WERI-Rb-1 (cell line): ENCODE measurements at regions not wholly inside any gene's neighbourhood (a gene's known extent, or its start where the extent isn't known, plus 50 kb on each side); places are given as distances from the start of the nearest gene placed in this dataset.

Source experiments
- DNase-seq: peaks from one replicate; pipeline ENCODE4 v3.0.0-alpha.2; 2020
- H3K27ac ChIP-seq: fragments of 250-450 bp; sonication (Bioruptor Pico); 2 replicates; pipeline ENCODE4 v1.5.1; 2020; ENCODE audit warnings: mild to moderate bottlenecking, moderate library complexity
- H3K27me3 ChIP-seq: fragments of 250-450 bp; sonication (Bioruptor Pico); 2 replicates; pipeline ENCODE4 v1.5.1; 2021; ENCODE audit warnings: mild to moderate bottlenecking, low read depth, moderate library complexity; ENCODE audit not compliant: insufficient read depth, severe bottlenecking
- H3K36me3 ChIP-seq: fragments of 250-450 bp; sonication (Bioruptor Pico); 2 replicates; pipeline ENCODE4 v1.5.1; 2020; ENCODE audit warnings: mild to moderate bottlenecking, moderate library complexity
- H3K4me3 ChIP-seq: 2 replicates; pipeline ENCODE4 v1.5.1; 2011; ENCODE audit warnings: low read depth, mild to moderate bottlenecking, control low read depth, low read length
- H3K9me3 ChIP-seq: fragments of 250-450 bp; sonication (Bioruptor Pico); 2 replicates; pipeline ENCODE4 v1.5.1; 2021; ENCODE audit warnings: mild to moderate bottlenecking, moderate library complexity; ENCODE audit not compliant: severe bottlenecking
- CTCF ChIP-seq: IDR thresholded peaks from 2 replicates; pipeline ENCODE4 v1.5.1; 2011; ENCODE audit warnings: low read depth, mild to moderate bottlenecking, control low read depth, inconsistent platforms, low read length

- TF ChIP-seq CTCF: no peak
Observed at GRCh38 chr22:49047447-49047846, 780.2 kb downstream of the BRD1 start.

DNA sequence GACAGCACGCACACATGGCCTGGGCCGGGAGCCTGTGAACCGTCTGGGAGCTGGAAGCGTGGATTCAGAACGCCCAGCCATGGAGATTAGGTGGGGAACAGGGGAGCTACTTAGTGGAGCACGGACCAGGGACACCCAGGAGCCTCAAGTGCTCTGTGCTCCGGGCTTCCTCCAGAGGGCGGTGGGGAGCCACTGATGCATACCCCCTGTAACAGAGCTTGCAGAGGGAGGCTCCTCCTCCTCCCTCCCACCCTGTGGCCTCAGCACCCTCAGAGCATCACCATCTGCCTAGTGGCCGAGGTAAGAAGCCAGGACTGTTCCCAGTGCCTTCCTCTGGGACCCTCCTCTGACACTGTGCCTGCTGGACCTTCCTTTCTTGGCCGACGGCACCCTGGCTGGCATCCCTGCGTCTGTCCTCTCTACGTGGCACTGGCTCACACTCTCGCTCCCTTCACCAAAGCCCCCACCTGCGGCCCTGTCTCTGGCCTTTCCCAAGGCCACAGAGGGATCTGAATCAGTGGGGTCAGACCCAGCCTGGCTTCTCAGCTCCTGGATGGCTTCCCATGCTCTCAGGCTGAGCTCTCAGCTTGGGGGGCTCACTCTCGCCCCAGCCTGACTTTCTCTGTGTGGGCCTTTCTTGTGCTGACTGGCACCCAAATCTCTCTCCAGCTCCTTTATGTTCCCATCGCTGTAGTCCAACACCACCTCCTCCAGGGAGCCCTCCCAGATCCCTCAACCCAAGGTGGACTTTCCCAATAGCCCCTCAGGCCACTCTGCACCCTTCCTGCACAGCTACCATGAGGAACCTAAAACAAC is 780.9 kb downstream of the BRD1 start:
- no peaks in the 10 kb centered on the region for H3K27me3 ChIP-seq
- DNase-seq: peak; percentile 94
- no peaks in the 10 kb centered on the region for H3K36me3 ChIP-seq
- peak; percentile 98 for TF ChIP-seq CTCF
- H3K4me3 ChIP-seq: no peak overlapping the region
- H3K9me3 ChIP-seq: no peaks in the 10 kb centered on the region
- peak overlapping the region; percentile 26; the same call in 1 of the 2 replicates for H3K27ac ChIP-seq

More at GRCh38 chr22:49047447-49047846, 780.2 kb downstream of the BRD1 start:
- Histone ChIP-seq H3K27ac (no peak overlapping the region), H3K4me3 (no peak overlapping the region), H3K36me3 (no peaks in the 10 kb centered on the region), H3K9me3 (no peaks in the 10 kb centered on the region), H3K27me3 (no peaks in the 10 kb centered on the region)
- DNase-seq: no peak

DNA sequence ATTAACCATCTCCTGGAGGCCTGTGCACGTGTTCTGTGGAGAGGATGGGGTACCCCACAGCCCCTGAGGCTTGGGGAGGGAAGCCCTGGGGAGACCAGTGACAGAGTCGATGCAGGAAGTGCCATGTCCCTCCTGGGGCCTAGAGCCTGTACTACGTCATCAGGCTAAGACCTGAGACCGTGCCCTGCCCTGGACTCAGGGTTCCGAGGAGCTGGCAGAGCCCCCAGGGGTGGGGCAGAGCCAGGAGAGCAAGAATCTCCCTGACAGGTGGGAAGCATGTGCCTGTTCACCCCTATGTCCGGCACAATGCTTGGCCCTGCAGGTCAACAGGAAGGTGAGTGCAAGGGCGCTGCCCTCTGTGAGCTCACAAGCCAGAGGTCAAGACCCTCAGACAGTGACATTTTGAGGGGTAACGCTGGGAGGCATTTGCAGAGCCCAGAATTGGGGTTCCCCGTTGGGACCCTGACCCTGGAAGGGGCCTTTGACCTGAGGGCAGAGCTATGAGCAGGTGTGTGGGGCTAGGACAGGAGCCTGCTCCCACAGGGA is 781.6 kb downstream of the BRD1 start:
- no peak for TF ChIP-seq CTCF
- DNase-seq: no peak
- H3K4me3 ChIP-seq: no peak overlapping the region
- no peaks in the 10 kb centered on the region for H3K36me3 ChIP-seq
- H3K27me3 ChIP-seq: no peaks in the 10 kb centered on the region
- no peaks in the 10 kb centered on the region for H3K9me3 ChIP-seq
- H3K27ac ChIP-seq: peak overlapping the region; percentile 26; the same call in 1 of the 2 replicates

- no peak for TF ChIP-seq CTCF
- Histone ChIP-seq H3K36me3 (no peaks in the 10 kb centered on the region), H3K27me3 (no peaks in the 10 kb centered on the region), H3K4me3 (no peak overlapping the region), H3K27ac (no peak overlapping the region), H3K9me3 (no peaks in the 10 kb centered on the region)
- DNase-seq: no peak
Observed at GRCh38 chr22:49045276-49045675, 782.4 kb downstream of the BRD1 start.

GRCh38 chr22:49044776-49045175 is 782.9 kb downstream of the BRD1 start:
- no peak for TF ChIP-seq CTCF
- no peak overlapping the region for H3K27ac ChIP-seq
- H3K36me3 ChIP-seq: no peaks in the 10 kb centered on the region
- DNase-seq: no peak
- H3K27me3 ChIP-seq: no peaks in the 10 kb centered on the region
- H3K9me3 ChIP-seq: no peaks in the 10 kb centered on the region
- no peak overlapping the region for H3K4me3 ChIP-seq

- no peaks in the 10 kb centered on the region for H3K36me3 ChIP-seq
- H3K9me3 ChIP-seq: no peaks in the 10 kb centered on the region
- H3K27ac ChIP-seq: no peak overlapping the region
- H3K4me3 ChIP-seq: no peak overlapping the region
- DNase-seq: no peak
- TF ChIP-seq CTCF: no peak
- no peaks in the 10 kb centered on the region for H3K27me3 ChIP-seq
Observed at GRCh38 chr22:49044091-49044490, 783.6 kb downstream of the BRD1 start.
